ENCODE measurements at regions not wholly inside any gene's neighbourhood (a gene's known extent, or its start where the extent isn't known, plus 50 kb on each side); places are given as distances from the start of the nearest gene placed in this dataset.

DNA sequence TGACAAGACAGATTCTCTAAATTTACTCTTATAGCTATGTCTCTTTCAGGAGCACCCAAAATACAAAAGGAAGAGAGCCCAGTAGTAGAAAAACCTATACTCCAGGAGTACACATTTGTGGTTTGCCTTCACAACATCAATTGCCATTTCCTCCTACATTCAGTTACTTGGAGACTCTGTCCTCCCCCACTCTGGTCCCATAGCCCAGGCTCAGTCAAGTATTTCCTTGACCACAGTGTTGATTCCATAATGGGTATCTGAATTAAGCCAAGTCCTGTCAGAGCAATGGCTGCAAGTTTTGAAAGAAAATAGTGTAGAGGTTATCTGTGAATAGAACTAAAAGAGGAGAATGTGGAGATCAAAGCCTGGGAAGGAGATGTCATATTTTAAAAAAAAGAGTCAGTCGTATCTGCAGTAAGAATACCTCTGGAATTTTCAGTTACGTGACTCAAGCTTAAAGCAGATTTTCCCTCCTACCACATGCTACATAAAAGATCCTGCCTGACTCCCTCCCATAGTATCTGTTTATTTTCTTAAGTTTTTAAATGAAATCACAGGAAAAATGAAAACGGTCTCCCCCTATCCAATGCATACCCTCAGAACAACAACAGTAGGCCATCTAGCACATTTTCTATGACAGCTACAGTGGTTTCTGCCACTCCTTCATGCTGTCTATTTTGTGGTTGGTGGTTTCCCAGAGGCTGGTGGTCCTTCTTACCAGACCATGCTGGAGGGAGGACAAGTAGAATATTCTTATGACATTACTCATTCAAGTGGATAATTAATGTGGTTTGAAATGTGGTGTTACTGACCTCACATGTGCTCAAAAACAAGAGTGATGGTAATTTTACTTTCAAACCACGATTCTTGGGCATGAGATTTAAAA, 249.7 kb upstream of the TMEM161B start:
- no peak for TF ChIP-seq CTCF (conservative IDR thresholded peaks at IDR 0.05)
- TF ChIP-seq ZFX (IDR thresholded peaks at IDR 0.05): no peak
